ENCODE measurements at regions not wholly inside any gene's neighbourhood (a gene's known extent, or its start where the extent isn't known, plus 50 kb on each side); places are given as distances from the start of the nearest gene placed in this dataset.

DNA sequence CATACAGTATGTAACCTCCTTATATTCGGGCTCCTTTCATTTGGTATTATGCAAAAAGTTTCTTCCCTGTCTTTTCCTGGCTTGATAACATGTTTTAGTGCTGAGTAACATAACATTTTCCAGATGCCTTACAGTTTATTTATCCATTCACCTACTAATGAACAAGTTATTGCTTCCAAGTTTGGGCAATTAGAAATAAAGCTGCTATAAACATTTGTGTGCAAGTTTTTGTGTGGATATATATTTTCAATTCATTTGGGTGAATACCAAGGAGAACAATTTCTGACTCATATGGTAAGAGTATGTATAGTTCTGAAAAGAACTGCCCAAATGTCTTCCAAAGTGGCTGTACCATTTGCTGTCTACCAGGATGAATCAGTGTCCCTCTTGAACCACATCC is 360.9 kb downstream of the PCDH17 start:
- TF ChIP-seq ZNF8 (CRISPR knock-in tag; IDR thresholded peaks at IDR 0.05) (no peak), ISL1 (CRISPR knock-in tag; IDR thresholded peaks at IDR 0.05) (no peak), ZFP3 (CRISPR knock-in tag; IDR thresholded peaks at IDR 0.05) (no peak), CSRNP3 (CRISPR knock-in tag; IDR thresholded peaks at IDR 0.05) (no peak), ARNTL (CRISPR knock-in tag; IDR thresholded peaks at IDR 0.05; ENCODE audit: borderline replicate concordance, low read depth) (no peak), BACH2 (CRISPR knock-in tag; IDR thresholded peaks at IDR 0.05; ENCODE audit: borderline replicate concordance) (no peak), ZFP30 (CRISPR knock-in tag; IDR thresholded peaks at IDR 0.05) (no peak), PPARA (CRISPR knock-in tag; IDR thresholded peaks at IDR 0.05; ENCODE audit: borderline replicate concordance) (no peak), TOX (CRISPR knock-in tag; IDR thresholded peaks at IDR 0.05; ENCODE audit: borderline replicate concordance) (no peak)
- TF ChIP-seq, protein P1, sequence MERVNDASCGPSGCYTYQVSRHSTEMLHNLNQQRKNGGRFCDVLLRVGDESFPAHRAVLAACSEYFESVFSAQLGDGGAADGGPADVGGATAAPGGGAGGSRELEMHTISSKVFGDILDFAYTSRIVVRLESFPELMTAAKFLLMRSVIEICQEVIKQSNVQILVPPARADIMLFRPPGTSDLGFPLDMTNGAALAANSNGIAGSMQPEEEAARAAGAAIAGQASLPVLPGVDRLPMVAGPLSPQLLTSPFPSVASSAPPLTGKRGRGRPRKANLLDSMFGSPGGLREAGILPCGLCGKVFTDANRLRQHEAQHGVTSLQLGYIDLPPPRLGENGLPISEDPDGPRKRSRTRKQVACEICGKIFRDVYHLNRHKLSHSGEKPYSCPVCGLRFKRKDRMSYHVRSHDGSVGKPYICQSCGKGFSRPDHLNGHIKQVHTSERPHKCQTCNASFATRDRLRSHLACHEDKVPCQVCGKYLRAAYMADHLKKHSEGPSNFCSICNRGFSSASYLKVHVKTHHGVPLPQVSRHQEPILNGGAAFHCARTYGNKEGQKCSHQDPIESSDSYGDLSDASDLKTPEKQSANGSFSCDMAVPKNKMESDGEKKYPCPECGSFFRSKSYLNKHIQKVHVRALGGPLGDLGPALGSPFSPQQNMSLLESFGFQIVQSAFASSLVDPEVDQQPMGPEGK (CRISPR knock-in tag; IDR thresholded peaks at IDR 0.05; ENCODE audit: borderline replicate concordance): no peak
- TF ChIP-seq, protein P2, sequence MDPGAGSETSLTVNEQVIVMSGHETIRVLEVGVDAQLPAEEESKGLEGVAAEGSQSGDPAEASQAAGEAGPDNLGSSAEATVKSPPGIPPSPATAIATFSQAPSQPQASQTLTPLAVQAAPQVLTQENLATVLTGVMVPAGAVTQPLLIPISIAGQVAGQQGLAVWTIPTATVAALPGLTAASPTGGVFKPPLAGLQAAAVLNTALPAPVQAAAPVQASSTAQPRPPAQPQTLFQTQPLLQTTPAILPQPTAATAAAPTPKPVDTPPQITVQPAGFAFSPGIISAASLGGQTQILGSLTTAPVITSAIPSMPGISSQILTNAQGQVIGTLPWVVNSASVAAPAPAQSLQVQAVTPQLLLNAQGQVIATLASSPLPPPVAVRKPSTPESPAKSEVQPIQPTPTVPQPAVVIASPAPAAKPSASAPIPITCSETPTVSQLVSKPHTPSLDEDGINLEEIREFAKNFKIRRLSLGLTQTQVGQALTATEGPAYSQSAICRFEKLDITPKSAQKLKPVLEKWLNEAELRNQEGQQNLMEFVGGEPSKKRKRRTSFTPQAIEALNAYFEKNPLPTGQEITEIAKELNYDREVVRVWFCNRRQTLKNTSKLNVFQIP (CRISPR knock-in tag; IDR thresholded peaks at IDR 0.05; ENCODE audit: borderline replicate concordance, low read depth): no peak

Data from SK-N-SH treated with all-trans-retinoic acid at 6 μM for 48 hours (cell line).